Right atrium auricular region (tissue), 2 donors: ENCODE measurements at regions not wholly inside any gene's neighbourhood (a gene's known extent, or its start where the extent isn't known, plus 50 kb on each side); places are given as distances from the start of the nearest gene placed in this dataset.

Experiments
- DNase-seq: peaks from one replicate; pipeline ENCODE4 v3.0.0-alpha.2; 2019; ENCODE audit warnings: low spot score
- H3K27ac ChIP-seq, 2 donors: fragments of 200-600 bp; sonication (generic); 1 replicate in 1 of 2; 2 replicates in 1 of 2; pipeline ENCODE4 v1.5.1; 2016 to 2019
- H3K27me3 ChIP-seq, 2 donors: fragments of 200-600 bp; sonication (generic); one replicate each; pipeline versions ENCODE4 v1.5.1 to v1.6.0; 2017 to 2019
- H3K36me3 ChIP-seq: fragments of 200-600 bp; sonication (generic); one replicate; pipeline ENCODE4 v1.5.1; 2016
- H3K4me1 ChIP-seq, 2 donors: fragments of 200-600 bp; sonication (generic); one replicate each; pipeline versions ENCODE4 v1.5.1 to v1.6.0; 2017 to 2019
- H3K4me3 ChIP-seq, 2 donors: fragments of 200-600 bp; sonication (generic); 1 replicate in 1 of 2; 2 replicates in 1 of 2; pipeline ENCODE4 v1.5.1; 2017 to 2019; ENCODE audit warnings: mild to moderate bottlenecking in 1 of 2, moderate library complexity in 1 of 2
- H3K9me3 ChIP-seq, 2 donors: fragments of 200-600 bp; sonication (generic); one replicate each; pipeline ENCODE4 v1.5.1; 2019
- TF ChIP-seq, protein P1 (sequence below), 2 donors: fragments of 200-600 bp; sonication (generic); IDR thresholded peaks; one replicate each; pipeline ENCODE4 v1.5.1; 2019; ENCODE audit warnings: antibody characterized with exemption in 2 of 2

DNA sequence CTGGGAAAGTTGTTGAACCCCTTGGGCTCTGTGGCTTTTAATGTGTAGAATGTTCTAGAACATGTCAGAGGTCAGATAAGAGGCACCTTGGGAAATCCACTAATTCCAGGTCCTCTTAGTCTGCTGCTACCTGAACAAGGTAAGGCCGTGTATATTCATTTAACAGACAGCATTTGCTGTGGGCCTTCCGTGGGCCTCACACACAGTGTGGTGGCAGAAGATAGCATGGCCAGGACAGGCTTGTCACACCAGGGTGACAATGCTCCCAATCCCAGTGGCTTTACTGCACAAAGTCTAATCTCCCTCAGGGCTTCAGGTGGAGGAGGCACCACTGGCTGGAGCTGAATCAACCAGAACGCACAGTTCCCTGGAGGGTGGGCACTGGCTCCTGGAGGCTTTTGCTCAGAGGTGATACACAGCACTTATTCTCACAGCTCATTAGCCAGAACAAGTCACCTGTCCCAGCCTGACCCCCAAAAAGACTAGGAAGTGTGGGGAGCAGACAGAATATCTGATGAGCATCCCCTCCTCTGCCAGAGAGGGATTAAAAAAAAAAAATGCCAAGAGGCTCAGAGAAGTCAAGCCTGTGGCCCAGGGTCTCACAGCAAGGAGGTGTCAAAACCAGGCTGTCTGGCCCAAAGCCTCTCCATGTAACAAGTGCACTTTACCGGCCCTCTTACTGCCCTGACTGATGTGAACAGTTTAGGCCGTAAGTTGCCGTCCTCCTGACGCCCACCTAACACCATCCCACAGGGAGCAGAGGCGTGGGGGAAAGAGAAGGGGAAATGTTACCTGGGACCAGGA lies 216.9 kb upstream of the RAB6C start:
- H3K27me3 ChIP-seq, result no peaks in the 10 kb centered on the region
- peak; percentile 34 for DNase-seq
- no peak overlapping the region for H3K4me3 ChIP-seq
- H3K4me1 ChIP-seq, result no peaks in the 10 kb centered on the region
- H3K9me3 ChIP-seq, result no peaks in the 10 kb centered on the region
- H3K27ac ChIP-seq, result no peak overlapping the region
- TF ChIP-seq, protein P1, sequence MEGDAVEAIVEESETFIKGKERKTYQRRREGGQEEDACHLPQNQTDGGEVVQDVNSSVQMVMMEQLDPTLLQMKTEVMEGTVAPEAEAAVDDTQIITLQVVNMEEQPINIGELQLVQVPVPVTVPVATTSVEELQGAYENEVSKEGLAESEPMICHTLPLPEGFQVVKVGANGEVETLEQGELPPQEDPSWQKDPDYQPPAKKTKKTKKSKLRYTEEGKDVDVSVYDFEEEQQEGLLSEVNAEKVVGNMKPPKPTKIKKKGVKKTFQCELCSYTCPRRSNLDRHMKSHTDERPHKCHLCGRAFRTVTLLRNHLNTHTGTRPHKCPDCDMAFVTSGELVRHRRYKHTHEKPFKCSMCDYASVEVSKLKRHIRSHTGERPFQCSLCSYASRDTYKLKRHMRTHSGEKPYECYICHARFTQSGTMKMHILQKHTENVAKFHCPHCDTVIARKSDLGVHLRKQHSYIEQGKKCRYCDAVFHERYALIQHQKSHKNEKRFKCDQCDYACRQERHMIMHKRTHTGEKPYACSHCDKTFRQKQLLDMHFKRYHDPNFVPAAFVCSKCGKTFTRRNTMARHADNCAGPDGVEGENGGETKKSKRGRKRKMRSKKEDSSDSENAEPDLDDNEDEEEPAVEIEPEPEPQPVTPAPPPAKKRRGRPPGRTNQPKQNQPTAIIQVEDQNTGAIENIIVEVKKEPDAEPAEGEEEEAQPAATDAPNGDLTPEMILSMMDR (IDR thresholded peaks at IDR 0.05), result no peak
- H3K36me3 ChIP-seq, result no peaks in the 10 kb centered on the region

DNA sequence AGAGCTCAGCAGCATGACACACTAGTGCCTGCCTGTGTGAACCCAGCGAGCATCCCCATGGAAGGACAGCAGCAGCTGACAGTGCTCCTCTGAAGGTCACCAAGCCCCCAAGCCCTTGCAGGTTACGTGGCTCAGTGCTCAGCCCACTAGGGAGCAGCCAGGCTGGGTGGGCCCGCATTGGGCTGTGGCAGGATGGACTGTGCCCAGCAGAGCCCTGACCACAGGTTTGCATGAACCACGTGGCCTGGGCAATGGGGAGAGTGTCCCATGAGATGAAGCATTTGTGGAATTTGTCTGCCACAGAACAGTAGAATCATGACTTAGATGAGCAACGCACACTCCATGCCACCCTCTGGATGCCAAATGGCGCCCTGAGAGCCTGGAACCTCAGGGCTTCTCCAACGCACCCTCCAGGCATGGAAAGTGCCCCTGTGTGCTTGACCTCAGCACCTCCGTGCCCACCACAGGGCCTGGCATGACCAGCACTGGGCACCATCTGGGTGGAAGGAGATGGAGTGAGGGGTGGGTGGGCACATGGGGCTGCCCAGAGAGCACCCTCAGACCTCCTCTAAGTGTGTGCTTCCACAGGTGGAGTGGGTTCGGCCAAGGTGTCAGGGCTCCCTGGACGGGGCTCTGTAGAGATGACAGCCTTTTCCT lies 216.1 kb upstream of the RAB6C start:
- TF ChIP-seq, protein P1 (IDR thresholded peaks at IDR 0.05), result no peak
- no peaks in the 10 kb centered on the region for H3K9me3 ChIP-seq
- no peak overlapping the region for H3K4me3 ChIP-seq
- H3K27ac ChIP-seq, result no peak overlapping the region
- peak; percentile 47 for DNase-seq
- H3K4me1 ChIP-seq, result no peaks in the 10 kb centered on the region
- no peaks in the 10 kb centered on the region for H3K27me3 ChIP-seq
- H3K36me3 ChIP-seq, result no peaks in the 10 kb centered on the region

DNA sequence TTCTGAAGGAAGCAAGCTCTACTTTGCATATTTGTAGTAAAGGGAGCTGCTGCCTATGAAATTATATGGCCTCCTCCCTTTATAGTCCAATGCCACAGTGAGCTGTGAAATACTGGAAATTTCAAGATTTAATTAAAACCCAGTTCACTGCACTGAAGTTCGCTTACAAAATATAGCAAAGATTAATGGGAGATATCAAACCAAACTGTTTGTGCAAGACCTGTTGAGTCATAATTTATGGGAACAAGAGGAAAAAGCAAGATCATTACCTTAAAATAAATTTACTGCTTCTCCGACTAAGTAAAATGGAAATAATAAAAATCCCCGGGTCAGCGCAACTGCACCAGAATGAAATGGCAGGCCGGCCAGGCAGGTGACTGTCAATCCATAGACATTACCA lies 215.5 kb upstream of the RAB6C start:
- Histone ChIP-seq H3K4me1 (no peaks in the 10 kb centered on the region), H3K27ac (no peak overlapping the region), H3K4me3 (no peak overlapping the region), H3K9me3 (no peaks in the 10 kb centered on the region), H3K27me3 (no peaks in the 10 kb centered on the region), H3K36me3 (no peaks in the 10 kb centered on the region)
- TF ChIP-seq, protein P1 (IDR thresholded peaks at IDR 0.05), result no peak
- DNase-seq, result peak; percentile 21

DNA sequence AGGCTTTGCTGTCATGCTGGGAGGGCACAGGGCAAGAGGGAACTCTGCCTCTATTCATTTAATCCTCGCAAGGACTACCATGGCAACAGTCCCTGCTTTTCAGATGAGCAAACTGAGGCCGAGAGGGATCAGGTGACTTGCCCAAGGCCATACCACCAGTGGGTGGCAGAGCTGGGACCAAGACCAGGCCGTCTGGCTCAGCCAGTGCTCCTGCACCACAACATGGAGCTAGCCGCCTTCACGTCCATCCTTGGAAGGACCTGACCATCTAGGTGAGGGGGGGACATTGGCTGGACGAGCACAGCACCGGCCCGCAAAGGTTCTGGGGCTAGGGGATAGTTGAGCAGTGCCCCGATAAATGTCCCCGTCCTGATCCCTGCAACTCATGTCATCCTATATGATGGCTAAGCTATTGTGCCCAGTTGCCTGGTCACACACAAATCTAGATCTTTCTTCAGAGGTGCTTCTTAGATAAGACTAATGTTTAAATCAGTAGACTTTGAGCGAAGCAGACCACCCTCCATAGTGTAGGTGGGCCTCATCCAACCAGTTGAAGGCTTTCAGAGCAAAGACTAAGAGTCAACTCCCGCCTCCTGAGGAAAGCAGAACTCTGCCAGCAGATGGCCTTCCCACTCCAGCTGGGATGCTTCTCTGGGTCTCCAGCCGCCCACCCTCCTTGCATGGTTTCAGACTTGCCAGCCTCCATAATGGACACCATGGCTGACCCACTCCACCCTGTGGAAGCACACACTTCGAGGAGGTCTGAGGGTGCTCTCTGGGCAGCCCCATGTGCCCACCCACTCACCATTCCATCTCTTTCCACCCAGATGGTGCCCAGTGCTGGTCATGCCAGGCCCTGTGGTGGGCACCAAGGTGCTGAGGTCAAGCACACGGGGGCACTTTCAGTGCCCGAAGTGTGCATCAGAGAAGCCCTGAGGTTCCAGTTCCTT lies 214.8 kb upstream of the RAB6C start:
- Histone ChIP-seq H3K4me1 (no peaks in the 10 kb centered on the region), H3K9me3 (no peaks in the 10 kb centered on the region), H3K36me3 (no peaks in the 10 kb centered on the region), H3K4me3 (no peak overlapping the region), H3K27ac (no peak overlapping the region), H3K27me3 (no peaks in the 10 kb centered on the region)
- TF ChIP-seq, protein P1 (IDR thresholded peaks at IDR 0.05), result no peak
- DNase-seq, result peak; percentile 30

DNA sequence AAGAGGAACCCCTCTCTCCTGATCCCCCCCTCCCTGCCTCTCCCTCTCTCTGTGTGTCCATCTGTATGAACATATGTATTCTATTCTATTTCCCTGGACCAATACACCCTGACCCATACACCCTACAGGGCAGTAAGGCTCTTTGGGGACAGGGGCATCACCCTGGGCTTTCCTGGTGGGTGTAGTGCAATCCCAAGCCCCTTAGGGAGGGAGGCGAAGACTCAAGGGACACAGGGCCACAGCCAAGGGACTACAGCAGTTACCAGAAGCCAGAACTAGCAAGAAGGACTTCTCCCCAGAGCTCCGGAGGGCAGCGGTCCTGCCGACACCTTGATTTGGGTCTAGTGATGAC lies 214.2 kb upstream of the RAB6C start:
- Histone ChIP-seq H3K4me1 (no peaks in the 10 kb centered on the region), H3K27me3 (no peaks in the 10 kb centered on the region), H3K27ac (no peak overlapping the region), H3K36me3 (no peaks in the 10 kb centered on the region), H3K9me3 (no peaks in the 10 kb centered on the region), H3K4me3 (no peak overlapping the region)
- TF ChIP-seq, protein P1 (IDR thresholded peaks at IDR 0.05), result no peak
- no peak for DNase-seq
